ENCODE measurements at regions not wholly inside any gene's neighbourhood (a gene's known extent, or its start where the extent isn't known, plus 50 kb on each side); places are given as distances from the start of the nearest gene placed in this dataset.

GRCh38 chr12:75954041-75954440 lies 77.5 kb downstream of the PHLDA1 start:
- no peaks in the 10 kb centered on the region for H3K36me3 ChIP-seq (ENCODE audit: control insufficient read depth in 4 of 4, insufficient read depth in 3 of 4, low read depth in 1 of 4, low read length in 3 of 4)
- no peaks in the 10 kb centered on the region for H3K27me3 ChIP-seq (ENCODE audit: control insufficient read depth in 4 of 4, insufficient read depth in 4 of 4, low read length in 3 of 4)
- 70% methylated on average over 3 of the region's 3 CpGs for WGBS
- no peak overlapping the region for H3K9ac ChIP-seq (ENCODE audit: low read depth in 1 of 2, low read length in 2 of 2)
- DNase-seq (ENCODE audit: low spot score) = no peak
- TF ChIP-seq FOXA1 (IDR thresholded peaks at IDR 0.05) (no peak), CTCF (IDR thresholded peaks at IDR 0.05; ENCODE audit: low read depth, low read length, missing input control) (no peak)
- H3K27ac ChIP-seq (ENCODE audit: low read depth in 1 of 2, low read length in 2 of 2) = no peak overlapping the region
- H3K9me3 ChIP-seq (ENCODE audit: control insufficient read depth in 4 of 4, low read length in 3 of 4) = no peaks in the 10 kb centered on the region
- H3K4me1 ChIP-seq (ENCODE audit: control insufficient read depth in 4 of 4, insufficient read depth in 4 of 4, low read length in 3 of 4) = peaks cover 0 to 4% (median 0%) of the 10 kb centered on the region in 4 donors
- H3K4me3 ChIP-seq (ENCODE audit: low read depth in 1 of 3, low read length in 3 of 3) = no peak overlapping the region

GRCh38 chr12:75953312-75953906 lies 78.2 kb downstream of the PHLDA1 start:
- WGBS = 83% methylated on average over 5 of the region's 5 CpGs
- peak overlapping the region; percentile 5 to 13 for H3K27ac ChIP-seq (ENCODE audit: low read depth in 1 of 2, low read length in 2 of 2)
- DNase-seq (ENCODE audit: low spot score) = no peak

More at GRCh38 chr12:75953312-75953906, 78.2 kb downstream of the PHLDA1 start:
- Histone ChIP-seq H3K9me3 (ENCODE audit: control insufficient read depth in 4 of 4, low read length in 3 of 4) (no peaks in the 10 kb centered on the region), H3K4me3 (ENCODE audit: low read depth in 1 of 3, low read length in 3 of 3) (no peak overlapping the region), H3K27me3 (ENCODE audit: control insufficient read depth in 4 of 4, insufficient read depth in 4 of 4, low read length in 3 of 4) (no peaks in the 10 kb centered on the region), H3K36me3 (ENCODE audit: control insufficient read depth in 4 of 4, insufficient read depth in 3 of 4, low read depth in 1 of 4, low read length in 3 of 4) (no peaks in the 10 kb centered on the region), H3K9ac (ENCODE audit: low read depth in 1 of 2, low read length in 2 of 2) (no peak overlapping the region), H3K4me1 (ENCODE audit: control insufficient read depth in 4 of 4, insufficient read depth in 4 of 4, low read length in 3 of 4) (peaks cover 0 to 4% (median 0%) of the 10 kb centered on the region in 4 donors)
- TF ChIP-seq ZBTB33 (IDR thresholded peaks at IDR 0.05) (no peak), HNF4A (conservative IDR thresholded peaks at IDR 0.05) (no peak), NR2F2 (IDR thresholded peaks at IDR 0.05) (no peak), SP1 (IDR thresholded peaks at IDR 0.05) (no peak), RAD21 (IDR thresholded peaks at IDR 0.05) (no peak), REST (IDR thresholded peaks at IDR 0.05) (no peak), HNF4G (IDR thresholded peaks at IDR 0.05) (no peak), GABPA (IDR thresholded peaks at IDR 0.05 in 1 of 2, conservative IDR thresholded peaks at IDR 0.05 in 1 of 2) (no peak), ATF3 (IDR thresholded peaks at IDR 0.05) (no peak)

Data from liver (tissue), 8 donors.